GM21619 (cell line): ENCODE measurements at regions not wholly inside any gene's neighbourhood (a gene's known extent, or its start where the extent isn't known, plus 50 kb on each side); places are given as distances from the start of the nearest gene placed in this dataset.

ENCODE experiments used
- ATAC-seq: cut with Tn5 transposase; IDR thresholded peaks from one replicate; pipeline ENCODE4 v1.9.1; 2021; ENCODE audit not compliant: unreplicated experiment

DNA sequence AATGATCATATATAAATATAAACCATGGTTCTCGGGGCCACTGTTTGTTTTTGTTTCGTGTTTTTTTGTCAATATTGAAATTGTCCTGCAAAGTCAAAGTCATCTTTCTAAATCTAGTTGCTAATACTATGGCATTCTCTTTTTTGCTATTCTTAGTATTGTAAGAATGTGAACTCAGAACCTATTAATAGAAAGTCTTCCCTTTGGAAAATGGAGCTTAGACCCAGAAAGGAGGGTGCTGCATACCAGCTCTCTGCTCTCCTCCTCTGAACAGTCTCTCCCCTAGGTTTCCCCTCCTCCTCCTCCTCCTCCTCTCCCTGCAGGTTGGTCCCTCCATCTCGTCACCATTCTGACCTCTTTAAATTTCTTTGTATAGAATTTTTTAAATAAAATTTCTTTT is 150.4 kb upstream of the CCN2 start:
- ATAC-seq: no peak

- ATAC-seq: no peak
Observed at GRCh38 chr6:132100388-132100990, 149.3 kb upstream of the CCN2 start.

GRCh38 chr6:132096996-132097395 is 145.8 kb upstream of the CCN2 start:
- ATAC-seq: no peak

- no peak for ATAC-seq
Observed at GRCh38 chr6:132096245-132096644, 145.1 kb upstream of the CCN2 start.

GRCh38 chr6:132089173-132089572 is 138.0 kb upstream of the CCN2 start:
- ATAC-seq: no peak

- no peak for ATAC-seq
Observed at GRCh38 chr6:132088150-132088549, 137.0 kb upstream of the CCN2 start.

DNA sequence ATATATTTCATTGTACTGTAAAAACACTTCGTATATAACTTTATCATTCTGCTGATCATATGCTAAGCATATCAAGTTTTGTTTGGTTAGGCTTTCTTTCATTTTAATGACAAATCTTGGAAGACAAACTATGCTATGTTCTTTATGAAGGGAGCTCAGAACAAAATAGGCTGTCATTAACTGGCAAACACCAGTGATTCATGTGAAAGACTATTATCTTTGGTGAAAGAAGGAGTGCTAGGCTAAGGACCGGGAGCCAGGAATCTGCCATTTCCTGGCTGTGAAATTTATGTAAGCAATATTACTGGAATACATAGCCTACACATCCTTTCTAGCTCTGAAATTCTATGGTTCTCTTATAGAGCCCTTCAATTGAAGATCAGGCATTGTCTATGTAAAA is 136.2 kb upstream of the CCN2 start:
- ATAC-seq: no peak

DNA sequence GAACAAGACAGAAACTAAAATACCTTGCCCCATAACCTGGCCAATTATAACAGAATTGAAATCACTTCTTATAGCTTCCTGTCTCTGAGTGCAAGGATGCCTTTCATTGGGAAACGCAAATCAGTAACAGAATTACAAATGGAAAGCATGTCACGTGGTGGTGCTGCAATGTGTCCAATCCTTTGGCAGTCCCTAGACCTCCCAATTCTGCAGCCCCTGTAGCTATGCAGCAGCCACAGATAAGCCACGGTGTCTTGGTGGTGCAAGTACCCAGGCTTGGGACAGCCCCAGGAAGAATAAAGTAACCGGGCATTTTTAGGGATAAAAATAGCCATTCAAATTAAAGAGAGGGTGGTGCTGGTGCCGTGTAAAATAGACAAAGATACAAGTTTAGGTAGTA is 134.6 kb upstream of the CCN2 start:
- no peak for ATAC-seq

GRCh38 chr6:132084811-132085509 is 133.8 kb upstream of the CCN2 start:
- peak; percentile 78 for ATAC-seq

GRCh38 chr6:132082421-132082820 is 131.2 kb upstream of the CCN2 start:
- ATAC-seq: no peak

DNA sequence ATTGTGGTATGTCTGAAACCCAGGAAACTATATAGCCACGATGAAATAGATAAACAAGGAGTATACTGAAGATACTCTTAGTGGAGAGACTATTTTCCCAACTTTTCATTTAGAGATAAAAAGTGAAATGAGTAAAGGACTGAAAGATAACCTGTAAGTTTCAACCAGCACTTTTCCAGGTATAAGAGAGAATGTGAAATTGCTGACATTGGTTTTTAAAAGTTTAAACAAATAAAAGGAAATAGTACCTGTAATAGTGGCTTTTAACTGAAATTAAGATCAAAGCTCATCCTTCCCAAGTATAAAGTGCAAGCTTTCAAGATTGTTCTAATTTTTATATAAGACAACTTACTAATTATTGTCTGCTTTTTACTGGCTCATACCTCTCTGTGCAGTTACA is 130.2 kb upstream of the CCN2 start:
- no peak for ATAC-seq

- no peak for ATAC-seq
Observed at GRCh38 chr6:132079286-132079685, 128.1 kb upstream of the CCN2 start.

GRCh38 chr6:132076452-132076851 is 125.3 kb upstream of the CCN2 start:
- no peak for ATAC-seq

- ATAC-seq: no peak
Observed at GRCh38 chr6:132072831-132073230, 121.7 kb upstream of the CCN2 start.

- ATAC-seq: no peak
Observed at GRCh38 chr6:132072271-132072670, 121.1 kb upstream of the CCN2 start.

DNA sequence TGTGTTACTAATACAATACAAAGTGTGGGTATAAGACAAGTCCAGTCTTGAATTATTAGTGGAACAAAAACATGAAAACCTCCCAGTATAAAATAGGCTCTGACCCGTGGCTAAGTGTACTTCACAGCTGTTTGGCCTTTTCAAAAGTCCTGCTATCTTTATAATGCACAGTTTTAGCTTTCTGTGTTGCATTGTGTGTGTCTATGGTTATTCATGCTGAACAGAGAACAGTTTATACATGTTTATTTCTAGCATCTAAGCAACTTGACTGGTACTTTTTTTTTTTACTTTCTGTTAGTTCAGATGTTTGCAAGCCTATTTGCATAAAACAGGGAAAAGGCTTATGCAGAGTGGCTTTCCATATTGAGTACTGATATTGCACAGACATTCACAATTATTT is 119.2 kb upstream of the CCN2 start:
- ATAC-seq: no peak

GRCh38 chr6:132068766-132069165 is 117.6 kb upstream of the CCN2 start:
- ATAC-seq: no peak

GRCh38 chr6:132067286-132067685 is 116.1 kb upstream of the CCN2 start:
- ATAC-seq: no peak

DNA sequence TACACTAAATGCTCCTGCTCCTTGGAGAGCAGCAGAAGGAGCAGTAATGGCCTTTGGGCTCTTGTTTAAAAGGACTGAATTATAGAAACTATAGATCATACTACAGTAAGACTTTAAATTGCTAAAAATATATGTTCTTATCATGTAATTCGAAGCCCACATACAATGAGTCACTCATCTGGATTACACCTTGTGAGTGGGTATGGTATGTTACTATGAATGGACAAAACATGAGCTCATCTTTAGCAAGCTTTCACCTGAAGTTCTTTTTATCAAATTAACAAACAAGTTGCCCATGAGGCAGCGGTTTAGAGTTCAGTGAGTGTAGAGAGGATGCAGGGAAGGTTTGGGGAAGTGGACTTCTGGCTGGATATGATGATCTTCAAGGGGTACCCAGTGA is 114.4 kb upstream of the CCN2 start:
- no peak for ATAC-seq

- ATAC-seq: no peak
Observed at GRCh38 chr6:132063738-132064137, 112.6 kb upstream of the CCN2 start.

DNA sequence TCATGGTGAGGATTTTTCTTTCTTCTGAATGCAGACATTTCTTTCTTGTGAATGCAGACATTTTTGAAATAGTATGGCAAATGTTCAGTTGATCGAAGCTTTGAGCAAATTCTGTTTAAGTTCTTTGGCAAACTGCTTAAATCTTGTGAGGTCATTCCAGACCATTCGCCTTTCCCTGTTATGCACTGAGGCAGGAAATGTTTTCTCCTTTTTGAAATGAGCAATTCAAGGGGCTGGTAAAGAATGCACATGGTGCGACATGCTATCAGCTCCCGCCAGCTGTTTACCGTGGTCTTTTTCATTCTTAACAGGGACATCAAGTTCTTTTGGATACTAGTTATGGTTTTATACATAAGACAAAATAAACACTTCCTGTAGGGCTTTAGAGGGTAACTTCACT is 112.0 kb upstream of the CCN2 start:
- no peak for ATAC-seq

DNA sequence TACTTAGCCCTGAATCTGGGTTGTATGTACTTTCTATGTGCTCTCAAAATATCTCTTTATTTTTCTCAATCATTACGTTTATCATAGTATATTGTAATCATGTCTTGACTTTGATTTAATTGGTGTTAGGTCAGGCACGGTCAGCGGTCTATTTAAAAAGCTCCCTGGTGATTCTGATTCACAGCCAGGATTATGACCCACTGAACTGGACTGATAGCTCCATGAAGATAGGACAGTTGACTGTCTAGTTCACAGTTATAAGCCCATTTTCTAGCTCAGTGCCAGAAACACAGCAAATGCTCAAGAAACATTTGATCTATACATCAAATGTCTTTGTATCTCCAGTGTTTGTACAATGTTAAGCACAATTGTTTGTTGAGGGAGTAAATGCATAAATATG is 111.5 kb upstream of the CCN2 start:
- no peak for ATAC-seq

DNA sequence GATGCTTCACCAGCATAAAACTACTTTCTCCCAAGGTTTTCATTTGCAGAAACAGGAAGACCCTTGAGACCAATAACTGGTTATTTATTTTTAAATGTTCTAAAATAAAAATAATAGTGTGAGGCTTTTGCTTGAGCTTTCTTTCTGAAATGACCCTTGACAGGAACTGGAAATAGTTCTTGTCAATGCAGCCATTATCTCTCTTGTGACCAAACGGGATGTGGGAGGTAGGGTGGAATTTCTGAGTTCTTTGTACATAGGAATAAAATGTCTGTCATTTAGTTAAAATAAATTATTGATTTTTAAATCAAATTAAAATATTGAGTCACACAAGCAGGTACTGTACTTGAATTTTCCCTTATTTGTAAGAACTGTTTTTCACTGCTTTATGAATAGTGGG is 110.2 kb upstream of the CCN2 start:
- no peak for ATAC-seq
